Stimulated activated CD8-positive, alpha-beta memory T cell treated with anti-CD3 and anti-CD28 coated beads, Interleukin-7, amount 100 ng/mL, for 48 hours (primary cell): ENCODE measurements at regions not wholly inside any gene's neighbourhood (a gene's known extent, or its start where the extent isn't known, plus 50 kb on each side); places are given as distances from the start of the nearest gene placed in this dataset.
"Not testable (repeated sequence)": the region's sequence is repeated elsewhere in the genome, so short reads cannot be mapped to it uniquely, and the experiment has no call there.

Experiments used
- DNase-seq, 2 donors: peaks; one replicate each; pipeline ENCODE4 v3.0.0-alpha.2; 2020; ENCODE audit warnings: low read depth in 1 of 2; ENCODE audit errors: extremely low read depth in 1 of 2

DNA sequence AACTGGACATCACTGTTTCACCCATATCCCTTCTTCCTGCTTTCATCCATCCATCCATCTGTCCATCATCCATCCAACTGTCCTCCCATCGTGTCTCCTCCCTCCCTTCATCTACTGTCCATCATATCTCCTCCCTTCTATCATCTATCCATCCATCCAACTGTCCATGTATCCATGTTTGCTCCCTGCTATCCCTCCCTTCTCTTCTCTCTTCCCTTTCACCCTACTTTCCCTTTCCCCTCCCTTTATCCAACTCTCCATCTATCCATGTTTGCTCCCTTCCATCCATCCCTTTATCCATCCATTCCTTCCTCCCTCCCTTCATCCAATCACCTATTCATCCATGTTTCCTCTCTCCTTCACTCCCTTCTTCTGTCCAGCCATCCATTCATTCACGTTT lies 92.6 kb upstream of the CTBP2 start:
- no peak for DNase-seq

DNA sequence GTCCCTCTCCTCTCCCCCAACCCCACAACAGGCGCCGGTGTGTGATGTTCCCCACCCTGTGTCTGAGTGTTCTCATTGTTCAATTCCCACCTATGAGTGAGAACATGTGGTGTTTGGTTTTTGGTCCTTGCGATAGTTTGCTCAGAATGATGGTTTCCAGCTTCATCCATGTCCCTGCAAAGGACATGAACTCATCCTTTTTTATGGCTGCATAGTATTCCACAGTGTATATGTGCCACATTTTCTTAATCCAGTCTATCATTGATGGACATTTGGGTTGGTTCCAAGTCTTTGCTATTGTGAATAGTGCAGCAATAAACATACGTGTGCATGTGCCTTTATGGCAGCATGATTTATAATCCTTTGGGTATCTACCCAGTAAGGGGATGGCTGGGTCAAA lies 90.5 kb upstream of the CTBP2 start:
- not testable (repeated sequence) for DNase-seq

DNA sequence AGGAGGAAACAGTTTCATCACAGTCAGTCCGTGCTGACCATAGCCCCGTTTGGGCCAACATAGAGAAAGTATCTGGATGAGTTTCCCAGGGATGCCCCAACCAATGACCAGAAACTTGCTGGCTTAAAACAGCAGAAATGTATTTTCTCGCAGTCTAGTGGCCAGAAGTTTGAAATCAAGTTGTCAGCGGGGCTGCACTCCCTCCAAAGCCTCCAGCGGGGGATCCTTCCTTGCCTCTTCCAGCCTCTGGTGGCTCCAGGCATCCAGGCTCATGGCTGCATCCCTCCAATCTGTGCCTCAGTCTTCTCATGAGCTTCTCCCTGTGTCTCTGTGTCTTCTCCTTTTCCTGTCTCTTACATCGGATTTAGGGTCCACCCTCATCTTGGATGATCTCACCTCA lies 89.6 kb upstream of the CTBP2 start:
- no peak for DNase-seq

DNA sequence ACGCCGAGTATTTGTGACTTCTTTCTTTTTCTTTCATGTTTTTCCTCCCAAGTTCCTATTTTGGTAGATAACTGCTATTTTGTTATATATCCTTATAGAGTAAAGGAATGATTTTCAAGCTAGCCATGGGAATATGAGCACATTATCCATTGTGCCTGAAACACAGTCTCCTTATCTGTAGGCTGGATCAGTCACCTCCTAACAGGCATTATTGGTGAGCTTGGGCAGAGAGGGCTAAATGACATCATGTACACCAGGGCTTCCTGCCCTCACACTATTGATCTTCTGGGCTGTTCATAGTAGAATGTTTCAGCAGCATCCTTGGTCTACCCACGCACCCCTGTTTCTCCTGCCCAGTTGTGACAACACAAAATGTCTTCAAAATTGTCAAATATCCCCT lies 88.1 kb upstream of the CTBP2 start:
- no peak for DNase-seq

DNA sequence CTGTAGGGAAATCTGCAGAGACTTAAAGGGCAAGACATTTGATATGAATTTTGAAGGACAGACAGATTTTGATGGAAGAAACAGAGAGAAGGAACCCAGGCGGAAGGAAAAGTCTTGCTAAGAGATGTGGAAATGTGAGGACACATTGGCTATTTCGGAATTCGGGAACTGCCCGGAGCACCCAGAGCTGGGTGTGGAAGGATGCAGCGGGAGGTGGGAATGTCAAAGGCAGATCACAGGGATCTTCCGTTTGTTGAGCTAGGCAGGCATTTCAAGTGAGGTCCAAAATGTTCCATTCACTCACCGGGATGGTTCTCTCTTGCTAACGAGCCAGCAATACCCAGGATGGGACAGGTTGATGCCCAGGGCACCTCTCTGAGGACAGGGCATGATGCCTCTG lies 87.2 kb upstream of the CTBP2 start:
- no peak for DNase-seq

DNA sequence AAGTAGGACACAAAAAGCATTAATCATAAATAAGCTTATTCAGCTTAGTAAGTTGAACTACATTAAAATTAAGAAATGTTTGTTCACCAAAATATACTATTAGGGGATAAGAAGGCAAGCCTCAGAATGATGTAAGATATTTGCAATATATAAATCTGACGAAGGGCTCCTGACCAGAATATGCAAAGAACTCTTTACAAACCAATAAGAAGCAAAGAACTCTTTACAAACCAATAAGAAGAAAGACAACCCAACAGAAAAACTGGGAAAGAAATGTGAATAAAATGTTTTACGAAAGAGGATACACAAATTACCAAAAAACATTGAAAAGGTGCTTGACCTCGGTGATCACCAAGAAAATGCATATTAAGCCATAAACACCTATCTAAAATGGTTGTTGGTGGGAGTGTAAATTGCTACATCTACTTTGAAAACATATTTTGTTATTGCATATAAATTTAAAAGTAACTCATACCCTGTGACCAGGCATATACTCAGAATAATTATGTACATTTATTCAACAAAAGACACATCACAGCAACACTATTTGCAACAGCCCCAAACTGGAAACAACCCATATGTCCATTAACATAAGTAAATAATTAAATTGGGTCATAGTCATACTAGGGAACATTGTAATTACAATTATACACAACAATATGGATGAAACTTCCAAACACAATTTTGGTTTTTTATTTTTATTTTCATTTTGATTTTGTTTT lies 83.3 kb upstream of the CTBP2 start:
- DNase-seq: no peak

DNA sequence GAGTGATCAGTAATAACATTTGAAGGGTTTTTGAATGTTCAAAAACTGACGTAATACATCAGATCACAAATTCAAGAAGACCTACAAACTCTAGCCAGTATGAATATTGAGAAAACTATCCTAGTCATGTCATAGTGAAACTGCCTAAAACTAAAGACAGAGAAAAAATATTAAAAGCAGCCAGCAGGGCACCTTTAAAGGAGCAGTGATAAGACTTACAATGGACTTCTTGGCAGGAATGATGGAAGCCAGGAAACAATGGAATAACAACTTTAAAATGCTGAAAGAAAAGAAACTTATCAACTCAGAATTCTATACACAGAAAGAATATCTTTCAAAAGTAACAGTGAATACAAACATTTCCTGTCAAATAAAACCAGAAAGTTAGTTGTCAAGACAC lies 78.3 kb upstream of the CTBP2 start:
- no peak for DNase-seq

DNA sequence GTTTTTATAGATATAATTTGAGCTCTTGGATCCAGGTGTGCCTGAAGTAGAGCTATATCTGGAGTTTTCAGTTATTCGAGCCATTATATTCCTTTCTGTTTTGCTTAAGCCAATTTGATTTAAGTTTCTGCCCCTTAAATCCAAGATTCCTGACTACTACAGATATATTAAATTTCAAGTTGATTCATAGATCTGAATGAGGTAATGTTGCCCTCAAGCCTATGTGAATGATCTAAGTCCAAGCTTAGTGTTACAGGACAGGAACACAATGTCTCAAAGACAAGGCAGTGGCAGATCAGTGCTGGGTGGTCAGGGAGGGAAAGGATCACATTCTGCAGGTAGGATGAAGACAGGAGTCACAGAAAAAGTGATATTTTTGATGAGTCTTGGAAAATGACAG lies 75.7 kb upstream of the CTBP2 start:
- no peak for DNase-seq

DNA sequence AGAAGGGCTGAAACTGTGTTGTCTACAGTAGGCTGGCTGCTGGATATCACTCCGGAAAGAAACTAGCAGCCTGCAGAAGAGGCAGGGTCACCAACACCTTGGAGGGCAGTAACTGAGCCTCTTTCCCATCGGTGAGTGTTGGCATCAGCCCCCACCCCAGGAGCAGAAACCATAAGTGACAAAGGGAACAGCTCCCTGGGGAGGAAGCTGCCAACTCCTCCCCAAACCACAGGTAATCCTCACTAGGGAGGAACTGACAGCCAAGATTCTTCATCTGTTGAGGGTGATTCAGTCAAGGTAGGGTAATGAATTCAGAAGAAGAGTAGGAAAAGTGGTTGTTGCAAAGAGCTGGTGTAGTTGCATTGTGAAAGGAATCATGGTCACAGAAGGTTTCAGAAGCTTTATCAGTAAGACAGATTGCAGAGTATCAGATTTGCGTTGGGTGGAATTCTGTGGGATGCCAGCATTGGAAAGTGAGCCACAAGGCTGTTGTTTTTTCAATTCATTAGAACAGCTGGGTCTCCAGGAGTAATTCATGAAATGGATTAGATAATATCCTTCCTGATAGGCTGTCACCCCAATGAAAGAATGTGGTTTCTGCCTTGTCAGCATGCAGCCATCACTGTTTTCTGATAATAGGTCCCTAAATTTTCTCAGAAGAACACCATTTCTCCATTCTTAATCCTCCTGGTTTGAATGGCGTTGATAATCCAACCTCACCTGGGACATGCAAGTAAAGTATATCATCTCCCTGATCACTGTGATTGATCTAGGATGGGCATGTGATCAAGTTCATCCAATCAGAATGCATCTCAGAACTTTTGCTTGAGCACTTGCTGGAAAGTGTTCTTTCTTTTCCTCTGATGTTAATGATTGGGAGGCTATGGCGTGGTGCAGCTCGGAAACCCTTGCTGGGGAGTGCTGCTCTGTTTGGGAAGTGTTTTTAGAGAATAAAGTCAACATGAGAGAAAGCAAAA lies 75.0 kb upstream of the CTBP2 start:
- no peak for DNase-seq

DNA sequence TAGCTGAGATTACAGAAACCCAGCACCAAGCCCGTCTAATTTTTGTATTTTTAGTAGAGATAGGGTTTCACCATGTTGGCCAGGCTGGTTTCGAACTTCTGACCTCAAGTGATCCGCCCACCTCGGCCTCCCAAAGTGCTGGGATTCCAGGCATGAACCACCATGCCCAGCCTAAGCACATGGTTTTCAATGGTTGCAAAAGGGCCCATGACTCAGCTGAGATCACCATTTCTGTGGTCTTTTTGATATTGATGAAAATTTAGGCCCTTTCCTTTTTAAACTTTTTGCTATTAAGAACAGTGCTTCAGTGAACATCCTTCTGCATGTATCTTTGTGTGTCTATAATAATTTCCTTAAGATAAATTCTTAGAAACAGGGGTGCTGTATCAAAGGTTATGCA lies 74.2 kb upstream of the CTBP2 start:
- DNase-seq: not testable (repeated sequence)

DNA sequence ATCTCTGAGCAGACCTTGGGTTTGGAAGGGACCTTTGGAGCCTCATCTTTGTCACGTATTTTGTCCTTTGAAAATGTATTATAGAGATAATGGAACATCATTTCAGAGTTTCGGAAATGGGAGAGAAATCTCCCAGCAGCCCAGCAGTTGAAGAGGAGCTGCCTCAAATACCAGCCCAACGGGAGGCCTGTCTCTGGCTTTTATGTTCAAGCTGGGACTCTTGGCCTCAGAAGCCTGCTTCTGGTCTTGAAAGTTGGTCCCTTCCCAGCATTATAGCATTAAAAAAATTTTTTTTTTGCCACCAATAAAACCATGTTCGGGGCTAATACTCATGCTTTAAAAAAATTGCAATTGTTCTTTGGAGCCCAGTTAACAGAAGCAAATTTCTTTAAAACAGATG lies 73.4 kb upstream of the CTBP2 start:
- DNase-seq: no peak

DNA sequence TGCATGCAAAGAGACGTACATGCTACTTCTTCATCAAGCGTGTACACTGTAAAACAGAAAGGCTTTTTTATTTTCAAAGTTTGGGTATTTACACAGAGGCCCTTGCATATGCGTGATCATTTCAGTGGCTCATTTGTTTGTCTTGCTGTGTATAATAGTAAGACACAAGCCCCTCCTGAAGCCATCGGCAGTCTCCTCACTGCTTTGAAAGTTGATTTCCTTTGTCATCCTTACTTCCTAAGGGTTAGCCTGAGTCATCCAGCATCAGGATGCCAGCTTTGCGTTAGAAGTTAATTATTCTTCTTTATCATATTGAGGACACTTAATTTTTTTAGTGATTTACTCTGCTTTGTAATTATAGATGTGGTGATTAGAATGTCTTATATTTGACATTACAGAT lies 72.5 kb upstream of the CTBP2 start:
- DNase-seq: no peak

DNA sequence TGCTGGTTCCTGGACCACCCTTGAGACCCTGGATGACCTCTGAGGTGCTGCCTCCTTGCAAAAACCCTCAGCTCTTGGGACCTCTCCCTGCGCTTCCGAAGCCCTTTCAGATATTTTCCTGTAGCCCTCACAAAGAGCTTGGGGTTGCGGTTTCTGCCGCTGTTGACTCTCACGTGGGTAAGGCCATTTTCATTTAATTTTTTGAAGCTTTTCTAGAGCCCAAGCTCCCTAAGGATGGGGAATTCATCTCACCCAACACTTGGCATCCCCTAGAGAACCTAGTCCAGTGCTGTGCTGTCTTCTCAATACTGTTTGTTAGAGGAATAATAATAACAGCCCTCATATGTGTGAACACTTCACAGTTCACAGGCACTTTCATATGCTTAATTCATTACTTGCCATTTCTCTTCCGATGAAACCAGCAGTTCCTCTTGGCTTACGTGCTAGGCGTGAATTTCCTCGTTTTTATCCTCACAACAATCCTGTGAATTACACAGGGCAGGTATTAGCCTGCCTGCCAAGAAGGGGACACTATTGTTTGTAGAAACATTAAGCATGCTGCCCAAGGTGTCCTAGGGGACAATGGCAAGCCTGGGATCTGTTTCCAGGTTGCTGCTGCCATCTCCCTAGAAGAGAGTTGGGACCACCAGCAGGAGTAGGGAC lies 71.6 kb upstream of the CTBP2 start:
- DNase-seq: no peak

DNA sequence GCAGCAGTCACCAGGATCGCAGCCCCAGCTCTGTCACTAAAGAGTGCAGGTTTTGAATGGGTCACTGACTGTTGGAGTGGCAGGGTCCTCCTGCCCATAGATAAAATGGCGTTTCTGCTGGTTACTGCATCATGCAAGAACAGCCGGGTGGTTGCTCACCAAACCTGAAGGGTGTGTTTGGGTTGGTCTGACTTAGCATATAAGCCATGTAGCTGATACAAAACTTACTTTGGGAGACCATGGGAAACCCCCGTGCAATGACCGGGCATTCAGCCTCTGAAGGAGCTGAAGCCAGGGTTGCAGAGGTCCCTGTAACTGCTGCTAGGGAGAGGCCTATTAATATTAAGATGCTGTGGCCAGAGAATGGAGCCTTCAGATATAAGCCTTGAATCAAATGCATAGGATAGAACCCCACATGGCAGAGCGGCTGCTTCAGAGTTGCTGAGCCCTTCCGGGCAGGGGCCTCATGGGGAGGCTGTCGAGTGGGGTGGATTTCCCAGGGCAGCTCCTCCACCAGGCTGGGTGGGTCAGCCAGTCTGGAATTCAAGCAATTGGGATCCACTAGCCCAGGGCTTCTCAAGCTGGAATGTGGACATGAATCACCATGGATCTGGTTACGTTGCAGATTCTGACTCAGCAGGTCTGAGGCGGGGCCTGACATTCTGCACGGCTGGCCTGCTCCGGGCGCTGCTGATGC lies 70.9 kb upstream of the CTBP2 start:
- DNase-seq: no peak

DNA sequence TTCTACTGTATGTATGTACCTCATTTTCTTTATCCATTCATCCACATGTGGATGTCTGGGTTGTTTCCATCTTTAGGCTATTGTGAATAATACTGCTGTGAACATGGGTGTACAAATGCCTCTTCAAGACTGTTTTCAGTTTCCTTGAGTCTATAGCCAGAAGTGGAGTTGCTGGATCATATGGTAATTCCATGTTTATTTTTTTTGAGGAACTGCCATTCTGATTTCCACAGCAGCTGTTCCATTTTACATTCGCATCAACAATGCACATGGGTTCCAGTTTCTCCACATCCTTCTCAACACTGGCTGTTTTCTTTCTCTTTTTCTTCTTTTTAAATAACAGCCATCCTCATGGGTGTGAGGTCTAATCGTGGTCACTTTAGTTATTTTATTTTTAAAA lies 69.9 kb upstream of the CTBP2 start:
- DNase-seq: no peak

DNA sequence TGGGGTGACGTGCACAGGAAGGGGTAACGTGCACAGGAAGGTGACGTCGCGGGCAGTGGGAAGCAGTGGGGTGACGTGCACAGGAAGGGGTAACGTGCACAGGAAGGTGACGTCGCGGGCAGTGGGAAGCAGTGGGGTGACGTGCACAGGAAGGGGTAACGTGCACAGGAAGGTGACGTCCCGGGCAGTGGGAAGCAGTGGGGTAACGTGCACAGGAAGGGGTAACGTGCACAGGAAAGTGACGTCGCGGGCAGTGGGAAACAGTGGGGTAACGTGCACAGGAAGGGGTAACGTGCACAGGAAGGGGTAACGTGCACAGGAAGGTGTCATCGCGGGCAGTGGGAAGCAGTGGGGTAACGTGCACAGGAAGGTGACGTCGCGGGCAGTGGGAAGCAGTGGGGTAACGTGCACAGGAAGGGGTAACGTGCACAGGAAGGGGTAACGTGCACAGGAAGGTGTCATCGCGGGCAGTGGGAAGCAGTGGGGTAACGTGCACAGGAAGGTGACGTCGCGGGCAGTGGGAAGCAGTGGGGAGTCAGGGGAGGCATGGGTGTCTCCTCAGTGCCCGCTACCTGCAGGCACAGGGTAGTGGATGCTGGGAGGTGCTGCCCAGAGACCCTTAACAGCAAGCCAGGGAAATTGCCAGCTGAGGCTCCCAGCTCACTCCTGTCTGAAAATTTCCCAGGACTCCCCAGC lies 68.0 kb upstream of the CTBP2 start:
- not testable (repeated sequence) for DNase-seq

DNA sequence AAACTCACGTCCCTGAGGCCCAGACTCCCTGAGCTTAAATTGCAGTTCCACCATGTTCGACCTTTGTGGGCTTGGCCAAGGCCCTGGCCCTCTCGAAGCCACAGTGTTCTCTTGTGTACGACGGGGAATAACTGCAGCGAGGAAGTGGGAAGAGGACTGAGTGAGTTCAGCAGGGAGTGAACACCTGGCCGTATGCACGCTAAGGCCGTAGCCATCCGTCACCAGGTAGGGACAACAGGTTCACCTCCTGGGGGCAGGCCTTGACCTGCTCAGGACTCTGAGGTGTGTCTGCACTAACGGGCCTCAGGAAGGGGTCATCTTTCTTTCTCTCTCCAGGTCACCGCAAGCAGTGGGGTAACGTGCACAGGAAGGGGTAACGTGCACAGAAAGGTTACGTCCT lies 67.2 kb upstream of the CTBP2 start:
- no peak for DNase-seq

DNA sequence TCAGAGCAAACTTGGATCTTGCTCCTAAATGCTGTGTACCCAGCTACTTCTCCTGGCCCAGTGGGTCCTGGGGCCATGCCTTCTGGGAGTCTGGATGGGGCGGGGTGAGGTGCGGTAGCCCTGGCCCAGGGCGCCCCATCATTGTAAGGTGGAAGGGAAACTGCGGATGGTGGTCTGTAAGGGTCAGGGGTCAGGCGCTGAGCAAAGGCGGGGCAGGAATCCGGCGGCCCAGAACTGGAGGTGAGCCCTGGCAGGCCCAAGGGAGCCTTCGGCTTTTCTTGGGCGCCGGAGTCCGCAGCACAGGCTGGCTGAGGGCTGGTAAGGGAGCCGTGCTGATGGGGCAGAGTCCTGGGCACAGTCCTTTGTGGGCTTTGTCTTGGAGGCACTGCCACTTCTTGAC lies 66.5 kb upstream of the CTBP2 start:
- DNase-seq: no peak

DNA sequence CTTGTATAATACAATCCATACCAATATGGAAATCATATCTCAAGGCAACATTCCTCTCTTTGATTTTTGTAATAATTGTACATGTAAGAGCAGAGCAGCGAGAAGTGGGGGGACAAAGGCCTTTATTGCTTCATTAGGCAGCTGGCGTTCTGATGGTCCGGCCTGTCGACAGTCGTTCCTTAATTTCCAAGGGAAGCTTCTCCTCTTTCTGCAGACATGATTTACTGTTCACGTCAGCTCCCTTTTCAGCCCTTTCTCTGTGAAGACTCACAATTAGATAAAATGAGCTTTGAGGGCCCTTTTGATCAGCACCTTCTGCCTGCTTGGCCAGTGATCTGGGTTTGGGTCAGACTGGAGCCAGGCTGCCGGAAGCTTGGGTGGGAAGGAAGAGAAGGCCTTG lies 65.6 kb upstream of the CTBP2 start:
- no peak for DNase-seq

DNA sequence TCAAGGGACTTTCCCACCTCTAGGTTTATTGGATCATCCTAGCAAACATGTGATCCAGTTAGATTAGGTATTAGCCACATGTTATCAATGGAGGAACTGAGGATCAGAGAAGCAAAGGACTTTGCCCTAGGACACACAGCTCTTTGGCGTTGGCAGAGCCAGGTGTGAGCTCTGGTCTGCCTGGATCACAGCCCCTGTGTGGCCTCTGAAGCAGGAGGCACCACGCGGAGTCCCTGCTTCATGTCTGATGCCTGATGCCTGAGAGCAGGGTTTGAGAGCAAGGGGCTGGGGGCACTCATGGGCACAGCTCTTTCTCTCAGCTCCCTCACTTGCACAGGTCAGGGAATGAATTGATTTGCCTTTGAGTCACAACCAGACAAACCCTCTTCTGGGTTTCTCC lies 64.7 kb upstream of the CTBP2 start:
- DNase-seq: no peak
